ENCODE measurements at regions not wholly inside any gene's neighbourhood (a gene's known extent, or its start where the extent isn't known, plus 50 kb on each side); places are given as distances from the start of the nearest gene placed in this dataset.

DNA sequence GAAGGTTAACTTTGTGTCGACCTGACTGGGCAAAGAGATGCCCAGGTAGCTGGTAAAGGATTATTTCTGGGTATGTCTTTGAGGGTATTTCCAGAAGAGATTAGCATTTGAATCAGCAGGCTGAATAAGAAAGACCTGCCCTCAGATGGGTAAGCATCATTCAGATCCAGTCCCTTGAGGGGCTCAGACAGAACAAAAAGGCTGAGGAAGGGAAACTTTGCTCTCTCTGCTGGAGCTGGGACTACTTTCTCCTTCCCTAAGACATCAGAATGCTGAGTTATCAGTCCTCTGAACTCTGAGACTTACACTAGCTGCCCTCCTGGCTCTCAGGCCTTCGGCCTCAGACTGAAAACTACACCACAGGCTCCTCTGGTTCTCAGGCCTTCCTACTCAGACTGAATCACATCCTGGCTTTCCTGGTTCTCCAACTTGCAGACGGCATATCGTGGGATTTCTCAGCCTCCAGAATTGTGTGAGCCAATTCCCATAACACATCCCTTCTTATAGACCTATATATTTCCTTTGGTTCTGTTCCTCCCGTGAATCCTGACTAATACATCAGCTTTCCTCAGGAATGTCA is 982.9 kb downstream of the TUSC7 start:
- TF ChIP-seq, protein P1, sequence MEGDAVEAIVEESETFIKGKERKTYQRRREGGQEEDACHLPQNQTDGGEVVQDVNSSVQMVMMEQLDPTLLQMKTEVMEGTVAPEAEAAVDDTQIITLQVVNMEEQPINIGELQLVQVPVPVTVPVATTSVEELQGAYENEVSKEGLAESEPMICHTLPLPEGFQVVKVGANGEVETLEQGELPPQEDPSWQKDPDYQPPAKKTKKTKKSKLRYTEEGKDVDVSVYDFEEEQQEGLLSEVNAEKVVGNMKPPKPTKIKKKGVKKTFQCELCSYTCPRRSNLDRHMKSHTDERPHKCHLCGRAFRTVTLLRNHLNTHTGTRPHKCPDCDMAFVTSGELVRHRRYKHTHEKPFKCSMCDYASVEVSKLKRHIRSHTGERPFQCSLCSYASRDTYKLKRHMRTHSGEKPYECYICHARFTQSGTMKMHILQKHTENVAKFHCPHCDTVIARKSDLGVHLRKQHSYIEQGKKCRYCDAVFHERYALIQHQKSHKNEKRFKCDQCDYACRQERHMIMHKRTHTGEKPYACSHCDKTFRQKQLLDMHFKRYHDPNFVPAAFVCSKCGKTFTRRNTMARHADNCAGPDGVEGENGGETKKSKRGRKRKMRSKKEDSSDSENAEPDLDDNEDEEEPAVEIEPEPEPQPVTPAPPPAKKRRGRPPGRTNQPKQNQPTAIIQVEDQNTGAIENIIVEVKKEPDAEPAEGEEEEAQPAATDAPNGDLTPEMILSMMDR (IDR thresholded peaks at IDR 0.05; ENCODE audit: low read depth, low read length): no peak
- no peak for TF ChIP-seq EZH2phosphoT487 (IDR thresholded peaks at IDR 0.05; ENCODE audit: low read depth)

Measured in OCI-LY3 (cell line).